Ishikawa (cell line): ENCODE measurements at regions not wholly inside any gene's neighbourhood (a gene's known extent, or its start where the extent isn't known, plus 50 kb on each side); places are given as distances from the start of the nearest gene placed in this dataset.

Experiments used
- CEBPB ChIP-seq: IDR thresholded peaks from 2 replicates; pipeline ENCODE4 v1.6.1; 2012
- EP300 ChIP-seq: IDR thresholded peaks from 2 replicates; pipeline ENCODE4 v1.6.1; 2012; ENCODE audit warnings: borderline replicate concordance
- FOXM1 ChIP-seq: IDR thresholded peaks from 2 replicates; pipeline ENCODE4 v1.6.1; 2012; ENCODE audit warnings: low read depth, borderline replicate concordance
- RAD21 ChIP-seq: IDR thresholded peaks from 2 replicates; pipeline ENCODE4 v1.6.1; 2012; ENCODE audit warnings: low read depth
- TAF1 ChIP-seq: IDR thresholded peaks from 2 replicates; pipeline ENCODE4 v1.6.1; 2012; ENCODE audit warnings: low read depth, mild to moderate bottlenecking
- TCF12 ChIP-seq: IDR thresholded peaks from 2 replicates; pipeline ENCODE4 v1.6.1; 2012; ENCODE audit warnings: low read depth
- TEAD4 ChIP-seq: IDR thresholded peaks from 2 replicates; pipeline ENCODE4 v1.6.1; 2012
- YY1 ChIP-seq: IDR thresholded peaks from 2 replicates; pipeline ENCODE4 v1.6.1; 2012; ENCODE audit warnings: low read depth
- TF ChIP-seq, protein P1 (sequence below): IDR thresholded peaks from 2 replicates; pipeline ENCODE4 v1.6.1; 2012
- TF ChIP-seq, protein P2 (sequence below): IDR thresholded peaks from 2 replicates; pipeline ENCODE4 v1.6.1; 2012
- TF ChIP-seq, protein P3 (sequence below): IDR thresholded peaks from 2 replicates; pipeline ENCODE4 v1.6.1; 2012; ENCODE audit warnings: low read depth, mild to moderate bottlenecking

DNA sequence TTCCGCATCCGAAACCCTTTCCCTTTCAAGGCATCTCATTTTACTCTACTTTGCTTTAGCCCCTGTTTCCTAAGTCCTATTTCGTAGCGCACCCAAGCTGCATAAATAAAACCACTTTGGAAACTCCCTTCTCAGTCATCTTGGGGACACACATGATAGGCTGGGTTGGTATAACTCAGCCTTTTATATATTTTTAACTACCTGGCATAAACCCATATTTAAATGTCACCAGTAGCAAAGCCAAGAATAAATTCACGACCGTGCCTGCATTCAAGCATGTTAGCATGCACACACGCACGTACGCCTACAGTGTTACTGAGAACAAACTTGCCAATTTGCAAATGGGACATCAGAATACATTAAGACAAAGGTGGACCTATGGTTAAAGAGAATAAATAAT, 564.7 kb upstream of the PIK3C3 start:
- TF ChIP-seq, protein P1, sequence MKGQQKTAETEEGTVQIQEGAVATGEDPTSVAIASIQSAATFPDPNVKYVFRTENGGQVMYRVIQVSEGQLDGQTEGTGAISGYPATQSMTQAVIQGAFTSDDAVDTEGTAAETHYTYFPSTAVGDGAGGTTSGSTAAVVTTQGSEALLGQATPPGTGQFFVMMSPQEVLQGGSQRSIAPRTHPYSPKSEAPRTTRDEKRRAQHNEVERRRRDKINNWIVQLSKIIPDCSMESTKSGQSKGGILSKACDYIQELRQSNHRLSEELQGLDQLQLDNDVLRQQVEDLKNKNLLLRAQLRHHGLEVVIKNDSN: no peak
- TF ChIP-seq RAD21: no peak
- no peak for TF ChIP-seq YY1
- no peak for TF ChIP-seq EP300
- no peak for TF ChIP-seq FOXM1
- TF ChIP-seq, protein P2, sequence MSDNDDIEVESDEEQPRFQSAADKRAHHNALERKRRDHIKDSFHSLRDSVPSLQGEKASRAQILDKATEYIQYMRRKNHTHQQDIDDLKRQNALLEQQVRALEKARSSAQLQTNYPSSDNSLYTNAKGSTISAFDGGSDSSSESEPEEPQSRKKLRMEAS: no peak
- no peak for TF ChIP-seq TCF12
- no peak for TF ChIP-seq TAF1
- TF ChIP-seq, protein P3, sequence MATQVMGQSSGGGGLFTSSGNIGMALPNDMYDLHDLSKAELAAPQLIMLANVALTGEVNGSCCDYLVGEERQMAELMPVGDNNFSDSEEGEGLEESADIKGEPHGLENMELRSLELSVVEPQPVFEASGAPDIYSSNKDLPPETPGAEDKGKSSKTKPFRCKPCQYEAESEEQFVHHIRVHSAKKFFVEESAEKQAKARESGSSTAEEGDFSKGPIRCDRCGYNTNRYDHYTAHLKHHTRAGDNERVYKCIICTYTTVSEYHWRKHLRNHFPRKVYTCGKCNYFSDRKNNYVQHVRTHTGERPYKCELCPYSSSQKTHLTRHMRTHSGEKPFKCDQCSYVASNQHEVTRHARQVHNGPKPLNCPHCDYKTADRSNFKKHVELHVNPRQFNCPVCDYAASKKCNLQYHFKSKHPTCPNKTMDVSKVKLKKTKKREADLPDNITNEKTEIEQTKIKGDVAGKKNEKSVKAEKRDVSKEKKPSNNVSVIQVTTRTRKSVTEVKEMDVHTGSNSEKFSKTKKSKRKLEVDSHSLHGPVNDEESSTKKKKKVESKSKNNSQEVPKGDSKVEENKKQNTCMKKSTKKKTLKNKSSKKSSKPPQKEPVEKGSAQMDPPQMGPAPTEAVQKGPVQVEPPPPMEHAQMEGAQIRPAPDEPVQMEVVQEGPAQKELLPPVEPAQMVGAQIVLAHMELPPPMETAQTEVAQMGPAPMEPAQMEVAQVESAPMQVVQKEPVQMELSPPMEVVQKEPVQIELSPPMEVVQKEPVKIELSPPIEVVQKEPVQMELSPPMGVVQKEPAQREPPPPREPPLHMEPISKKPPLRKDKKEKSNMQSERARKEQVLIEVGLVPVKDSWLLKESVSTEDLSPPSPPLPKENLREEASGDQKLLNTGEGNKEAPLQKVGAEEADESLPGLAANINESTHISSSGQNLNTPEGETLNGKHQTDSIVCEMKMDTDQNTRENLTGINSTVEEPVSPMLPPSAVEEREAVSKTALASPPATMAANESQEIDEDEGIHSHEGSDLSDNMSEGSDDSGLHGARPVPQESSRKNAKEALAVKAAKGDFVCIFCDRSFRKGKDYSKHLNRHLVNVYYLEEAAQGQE: no peak
- no peak for TF ChIP-seq TEAD4
- no peak for TF ChIP-seq CEBPB
